SIG-M5 (cell line): ENCODE measurements at regions not wholly inside any gene's neighbourhood (a gene's known extent, or its start where the extent isn't known, plus 50 kb on each side); places are given as distances from the start of the nearest gene placed in this dataset.

ENCODE experiments used
- DNase-seq: peaks from one replicate; lab custom pipeline; 2025; lab: John Stamatoyannopoulos, UW

- no peak for DNase-seq
Measured at GRCh38 chrX:110432091-110432905, 73.7 kb downstream of the RTL9 start.

DNA sequence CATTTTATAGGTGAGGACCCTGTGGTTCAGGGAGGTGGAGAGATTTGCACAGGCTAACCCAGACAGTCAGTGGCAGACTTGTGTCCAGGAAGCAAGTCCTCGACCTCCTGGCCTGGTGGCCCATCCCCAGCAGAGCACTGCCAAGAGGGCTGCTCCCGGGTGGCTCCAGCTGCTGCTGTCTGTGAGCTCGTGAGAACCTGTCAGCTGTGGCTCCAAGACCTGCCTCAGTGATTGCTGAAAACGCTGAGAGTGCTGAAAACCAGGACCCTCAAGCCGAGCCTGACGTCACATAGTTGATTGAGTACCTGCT is 74.2 kb downstream of the RTL9 start:
- DNase-seq: no peak

- no peak for DNase-seq
Measured at GRCh38 chrX:110435196-110435595, 76.5 kb downstream of the RTL9 start.

DNA sequence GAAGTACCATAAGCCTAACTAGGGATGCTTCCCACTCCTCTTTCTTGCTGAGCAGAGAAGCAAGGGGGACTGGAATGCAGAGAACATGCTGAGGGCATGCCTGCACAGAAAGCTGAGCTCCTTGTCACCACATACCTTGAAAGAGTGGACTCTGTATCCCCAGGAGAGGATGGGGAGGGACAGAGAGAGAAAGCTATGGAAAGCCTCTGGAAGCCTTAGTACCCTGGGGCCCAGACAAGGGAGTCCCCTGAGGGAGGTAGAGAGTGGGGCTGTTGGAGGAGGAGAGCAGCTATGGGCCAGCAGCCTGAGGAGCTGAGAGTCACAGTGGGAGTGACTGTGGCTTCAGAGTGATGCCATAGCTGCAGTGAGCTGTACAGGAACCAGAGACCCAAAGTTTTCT is 77.9 kb downstream of the RTL9 start:
- no peak for DNase-seq

GRCh38 chrX:110437686-110438085 is 79.0 kb downstream of the RTL9 start:
- DNase-seq: no peak

DNA sequence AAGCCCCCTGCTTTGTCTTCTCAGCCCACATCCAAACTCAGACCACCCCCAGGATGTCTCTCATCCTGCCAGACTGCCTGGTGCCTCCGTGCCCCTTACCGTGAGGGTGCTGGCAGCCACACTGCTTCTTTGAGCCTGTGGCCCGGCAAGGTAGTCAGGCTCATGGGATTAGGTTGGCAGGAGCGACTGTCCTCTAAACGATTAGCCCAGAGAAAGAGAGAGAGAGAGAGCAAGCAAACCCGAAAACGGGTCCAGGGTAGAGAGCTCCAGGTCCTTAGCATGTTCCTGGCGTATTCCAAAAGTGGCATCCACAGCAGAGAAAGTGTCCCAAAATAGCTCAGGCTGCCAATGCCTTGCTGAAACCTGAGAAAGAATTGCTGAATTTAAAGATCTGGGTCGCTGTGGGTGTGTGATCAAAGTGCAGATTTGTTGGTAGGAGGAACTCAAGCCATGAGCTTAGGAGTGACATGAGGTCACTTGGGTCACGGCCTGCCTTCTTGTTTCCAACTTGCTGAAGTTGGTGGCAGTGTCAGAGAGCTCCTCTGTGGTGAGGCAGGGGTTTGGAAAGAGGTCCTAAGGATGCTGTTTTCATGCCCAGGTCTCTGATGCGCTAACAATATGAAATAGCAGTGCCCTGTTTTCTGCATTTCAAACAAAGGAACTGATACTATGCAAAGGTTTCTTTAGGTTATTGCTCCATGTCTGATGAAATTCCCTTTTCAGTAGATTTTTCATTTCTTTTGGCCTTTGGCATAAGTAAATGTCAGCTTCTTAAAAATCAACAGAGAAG is 81.6 kb downstream of the RTL9 start:
- no peak for DNase-seq

DNA sequence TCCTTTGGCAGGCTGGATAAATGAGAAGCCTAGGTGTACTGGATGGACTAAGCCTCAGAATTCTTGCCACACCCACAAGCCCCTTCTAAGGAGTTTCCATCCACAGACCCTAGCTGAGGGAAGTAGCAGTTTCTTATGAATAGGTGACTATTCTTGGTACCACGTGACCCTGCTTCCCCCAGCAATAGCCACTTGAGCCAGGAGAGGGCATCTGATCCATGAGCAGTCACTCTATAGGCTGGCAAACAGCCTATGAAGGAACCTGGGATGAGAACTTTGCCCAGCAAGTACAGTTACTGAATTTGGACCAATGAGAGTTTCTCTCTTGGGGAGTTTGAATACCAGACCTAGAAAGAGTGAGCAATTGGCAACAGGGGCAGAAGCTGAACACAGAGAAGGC is 84.0 kb downstream of the RTL9 start:
- no peak for DNase-seq

DNA sequence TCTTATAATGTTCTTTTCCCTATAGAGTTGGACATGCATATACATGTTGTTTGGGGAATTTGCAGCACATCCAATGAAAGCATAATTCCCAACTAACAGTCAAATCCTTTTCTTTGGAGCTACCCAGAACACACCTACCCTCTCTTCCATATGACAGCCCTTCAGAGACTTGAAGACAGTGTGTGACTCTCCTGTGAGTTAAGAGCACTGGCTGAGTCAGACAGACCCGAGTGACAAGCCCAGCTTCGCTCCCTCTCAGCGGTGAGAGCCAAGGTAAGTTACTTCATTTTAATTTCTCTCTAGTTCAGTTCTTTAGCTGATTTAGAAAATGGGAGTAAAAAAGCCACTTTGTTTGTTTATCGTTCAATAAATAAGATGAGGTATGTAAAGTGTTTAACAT is 86.3 kb downstream of the RTL9 start:
- DNase-seq: no peak

- DNase-seq: no peak
Measured at GRCh38 chrX:110448459-110448858, 89.8 kb downstream of the RTL9 start.

DNA sequence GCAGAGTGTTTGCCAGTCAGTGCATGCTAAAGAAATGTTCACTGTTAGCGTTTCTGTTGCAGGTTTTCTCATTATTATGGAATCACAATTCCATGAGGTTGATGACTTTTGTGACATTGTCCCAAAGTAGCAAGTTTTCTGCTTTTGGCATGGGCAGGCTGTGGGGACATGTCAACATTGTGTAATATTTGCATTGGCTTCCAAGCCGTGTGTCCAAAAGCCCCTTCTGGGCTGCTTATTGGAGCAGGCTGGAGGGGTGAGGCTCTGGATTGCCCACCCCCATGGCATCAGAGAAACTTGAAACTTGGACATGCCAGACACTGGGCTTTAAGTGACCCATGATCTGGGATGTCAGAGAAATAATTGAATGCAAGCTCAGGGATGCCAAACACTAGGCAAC is 90.7 kb downstream of the RTL9 start:
- DNase-seq: no peak

- DNase-seq: no peak
Measured at GRCh38 chrX:110450050-110450449, 91.4 kb downstream of the RTL9 start.

DNA sequence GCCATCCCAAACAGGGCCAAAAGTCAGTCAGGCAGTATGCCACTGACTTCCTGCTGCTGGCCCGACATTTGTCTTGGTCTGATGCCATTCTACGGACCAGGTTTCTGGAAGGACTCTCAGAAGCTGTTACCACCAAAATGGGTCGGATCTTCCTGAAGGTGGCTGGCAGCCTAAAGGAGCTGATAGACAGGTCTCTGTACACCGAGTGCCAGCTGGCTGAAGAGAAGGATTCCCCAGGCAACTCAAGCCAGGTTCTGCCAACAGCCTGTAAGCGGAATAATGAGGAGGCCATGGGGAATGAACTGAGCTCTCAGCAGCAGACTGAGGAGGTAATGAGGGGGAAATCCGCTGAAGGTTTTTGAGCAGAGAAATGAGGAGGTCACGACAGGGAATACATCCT is 95.7 kb downstream of the RTL9 start:
- no peak for DNase-seq

DNA sequence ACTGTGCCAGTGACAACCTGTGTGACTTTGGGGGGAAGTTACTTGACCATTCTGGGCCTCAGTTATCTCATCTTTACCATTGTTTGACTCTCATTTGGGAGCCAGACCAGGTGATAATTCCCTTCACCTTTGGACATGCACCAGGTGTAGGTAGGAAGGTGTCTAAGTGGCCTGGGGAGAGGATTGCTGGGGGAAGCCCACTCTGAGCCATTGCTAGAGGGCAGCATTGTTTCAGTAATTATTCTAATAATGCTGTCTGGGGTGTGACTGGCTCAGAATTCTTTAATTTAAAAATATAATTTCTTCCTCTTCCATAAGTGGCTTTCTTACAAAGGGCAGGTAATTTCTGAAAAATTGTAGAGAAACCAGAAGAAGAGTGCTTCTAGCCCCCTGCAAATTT is 104.3 kb downstream of the RTL9 start:
- no peak for DNase-seq

- DNase-seq: no peak
Measured at GRCh38 chrX:110466790-110467189, 108.1 kb downstream of the RTL9 start.

DNA sequence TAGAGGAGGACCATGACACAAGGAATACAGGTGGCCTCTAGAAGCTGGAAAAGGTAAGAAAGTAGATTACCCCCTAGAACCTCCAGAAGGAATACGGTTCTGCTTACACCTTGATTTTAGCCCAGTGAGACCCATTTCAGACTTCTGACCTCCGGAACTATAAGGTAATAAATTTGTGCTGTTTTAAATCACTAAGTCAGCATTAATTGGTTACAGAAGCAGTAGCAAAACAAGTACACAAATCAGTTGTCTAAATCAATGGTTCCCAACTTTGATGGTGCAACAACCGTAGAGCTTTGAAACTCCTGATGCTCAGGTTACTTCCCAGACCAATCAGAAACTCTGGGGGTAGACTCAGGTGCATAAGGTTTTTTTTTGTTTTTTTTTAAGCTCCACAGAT is 113.6 kb downstream of the RTL9 start:
- no peak for DNase-seq

- no peak for DNase-seq
Measured at GRCh38 chrX:110477593-110478228, 119.1 kb downstream of the RTL9 start.

DNA sequence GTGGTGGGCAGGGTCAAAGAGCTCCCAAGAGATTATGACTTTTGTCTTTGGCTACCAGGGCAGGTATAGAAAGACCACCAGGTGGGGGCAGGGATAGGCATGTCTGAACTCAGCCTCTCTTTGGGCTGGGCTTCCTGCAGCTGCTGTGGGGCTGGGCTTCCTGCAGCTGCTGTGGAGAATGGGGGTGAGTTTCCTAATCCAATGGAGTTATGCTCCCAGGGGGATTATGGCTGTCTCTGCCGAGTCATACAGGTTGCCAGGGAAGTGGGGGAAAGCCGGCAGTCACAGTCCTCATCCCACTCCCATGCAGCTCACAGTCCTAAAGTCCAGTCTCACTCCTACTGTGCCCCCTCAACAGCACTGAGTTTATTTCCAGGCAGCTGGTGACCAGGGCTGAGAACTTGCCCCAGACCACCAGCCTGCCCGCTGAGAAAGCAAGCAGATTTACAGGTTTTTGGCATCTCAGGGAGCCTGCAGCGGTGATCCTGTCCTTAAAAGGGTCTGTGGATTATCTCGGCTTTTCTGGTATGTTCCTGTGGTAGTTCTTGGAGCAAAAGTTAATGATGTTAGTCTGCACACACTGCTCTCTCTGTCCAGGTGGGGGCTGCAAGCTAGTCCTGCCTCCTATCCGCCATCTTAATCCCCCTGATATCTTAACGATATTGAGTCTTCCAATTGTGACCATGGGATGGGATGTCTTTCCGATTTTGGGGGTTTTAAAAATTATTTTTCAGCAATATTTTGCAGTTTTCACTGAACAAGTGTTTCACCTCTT is 133.4 kb downstream of the RTL9 start:
- DNase-seq: no peak

- no peak for DNase-seq
Measured at GRCh38 chrX:110504947-110505346, 146.3 kb downstream of the RTL9 start.

- no peak for DNase-seq
Measured at GRCh38 chrX:110509755-110510532, 151.3 kb downstream of the RTL9 start.

DNA sequence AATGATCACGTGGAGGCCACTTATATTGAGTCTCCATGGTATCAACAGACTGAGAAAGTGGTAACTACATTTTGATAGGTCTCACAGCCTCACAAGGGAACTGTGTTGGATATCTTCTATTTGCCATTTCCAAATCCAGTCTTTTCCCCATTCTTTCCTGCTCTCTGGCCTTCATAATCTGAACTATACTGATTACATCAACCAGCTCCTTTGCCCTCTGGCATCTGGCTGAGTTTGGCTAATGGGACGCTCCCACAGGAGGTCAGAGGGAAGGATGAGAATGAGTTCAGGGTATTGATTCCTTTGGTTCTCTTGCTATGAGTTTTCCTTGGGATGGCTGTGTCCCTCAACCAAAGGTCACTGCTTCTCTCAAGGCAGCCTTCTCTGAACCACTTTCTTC is 152.6 kb downstream of the RTL9 start:
- no peak for DNase-seq

DNA sequence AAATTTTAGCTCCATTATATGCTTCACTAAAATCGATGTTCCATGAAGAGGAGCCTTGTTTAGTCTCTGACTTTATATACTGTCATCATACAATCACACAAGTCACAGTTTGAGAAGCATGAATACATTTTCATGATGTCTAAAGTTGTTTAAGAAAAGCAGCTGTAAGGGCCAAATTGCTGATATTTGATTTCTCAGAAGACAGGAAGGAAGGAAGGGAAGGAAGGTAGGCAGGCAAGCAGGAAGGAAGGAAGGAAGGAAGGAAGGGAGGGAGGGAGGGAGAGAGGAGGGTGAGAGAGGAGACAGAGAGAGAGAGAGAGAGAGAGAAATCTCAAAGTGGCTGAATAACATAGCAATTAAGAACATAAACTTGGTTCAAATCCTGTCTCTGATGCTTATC is 153.7 kb downstream of the RTL9 start:
- no peak for DNase-seq

- no peak for DNase-seq
Measured at GRCh38 chrX:110514509-110514908, 155.9 kb downstream of the RTL9 start.
